ENCODE measurements at regions not wholly inside any gene's neighbourhood (a gene's known extent, or its start where the extent isn't known, plus 50 kb on each side); places are given as distances from the start of the nearest gene placed in this dataset.

- DNase-seq (ENCODE audit: low read depth) = no peak
- no peak overlapping the region for H3K4me3 ChIP-seq (ENCODE audit: control insufficient read depth, low read depth, low read length)
- TF ChIP-seq, protein P1, sequence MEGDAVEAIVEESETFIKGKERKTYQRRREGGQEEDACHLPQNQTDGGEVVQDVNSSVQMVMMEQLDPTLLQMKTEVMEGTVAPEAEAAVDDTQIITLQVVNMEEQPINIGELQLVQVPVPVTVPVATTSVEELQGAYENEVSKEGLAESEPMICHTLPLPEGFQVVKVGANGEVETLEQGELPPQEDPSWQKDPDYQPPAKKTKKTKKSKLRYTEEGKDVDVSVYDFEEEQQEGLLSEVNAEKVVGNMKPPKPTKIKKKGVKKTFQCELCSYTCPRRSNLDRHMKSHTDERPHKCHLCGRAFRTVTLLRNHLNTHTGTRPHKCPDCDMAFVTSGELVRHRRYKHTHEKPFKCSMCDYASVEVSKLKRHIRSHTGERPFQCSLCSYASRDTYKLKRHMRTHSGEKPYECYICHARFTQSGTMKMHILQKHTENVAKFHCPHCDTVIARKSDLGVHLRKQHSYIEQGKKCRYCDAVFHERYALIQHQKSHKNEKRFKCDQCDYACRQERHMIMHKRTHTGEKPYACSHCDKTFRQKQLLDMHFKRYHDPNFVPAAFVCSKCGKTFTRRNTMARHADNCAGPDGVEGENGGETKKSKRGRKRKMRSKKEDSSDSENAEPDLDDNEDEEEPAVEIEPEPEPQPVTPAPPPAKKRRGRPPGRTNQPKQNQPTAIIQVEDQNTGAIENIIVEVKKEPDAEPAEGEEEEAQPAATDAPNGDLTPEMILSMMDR (conservative IDR thresholded peaks at IDR 0.05; ENCODE audit: control insufficient read depth, insufficient read depth, low read depth, low read length) = no peak
Observed at GRCh38 chr1:64357422-64357821, 112.5 kb upstream of the CACHD1 start.

- TF ChIP-seq, protein P1 (conservative IDR thresholded peaks at IDR 0.05; ENCODE audit: control insufficient read depth, insufficient read depth, low read depth, low read length) = no peak
- no peak for DNase-seq (ENCODE audit: low read depth)
- no peak overlapping the region for H3K4me3 ChIP-seq (ENCODE audit: control insufficient read depth, low read depth, low read length)
Observed at GRCh38 chr1:64358692-64359091, 111.2 kb upstream of the CACHD1 start.

- TF ChIP-seq, protein P1 (conservative IDR thresholded peaks at IDR 0.05; ENCODE audit: control insufficient read depth, insufficient read depth, low read depth, low read length) = no peak
- DNase-seq (ENCODE audit: low read depth) = no peak
- no peak overlapping the region for H3K4me3 ChIP-seq (ENCODE audit: control insufficient read depth, low read depth, low read length)
Observed at GRCh38 chr1:64361974-64362373, 108.0 kb upstream of the CACHD1 start.

DNA sequence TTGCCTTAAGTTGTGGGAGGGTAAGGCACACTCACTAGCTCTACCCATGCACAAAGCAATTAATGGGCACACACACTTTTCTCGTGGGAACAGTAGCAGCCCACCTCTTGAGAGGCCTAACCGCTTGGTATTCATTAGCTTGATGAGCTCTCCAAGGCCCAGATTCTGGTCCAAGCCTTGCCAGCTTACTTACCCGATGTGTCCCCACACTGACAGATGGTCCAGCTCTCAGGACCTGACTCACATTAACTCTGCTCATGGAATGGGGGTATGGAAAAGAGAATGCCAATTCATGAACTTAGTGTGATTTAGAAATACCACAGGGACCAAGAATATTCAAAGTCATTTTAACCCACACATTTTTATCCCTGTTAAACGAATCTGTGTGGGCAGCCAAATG, 106.8 kb upstream of the CACHD1 start:
- no peak overlapping the region for H3K4me3 ChIP-seq (ENCODE audit: control insufficient read depth, low read depth, low read length)
- DNase-seq (ENCODE audit: low read depth) = no peak
- TF ChIP-seq, protein P1 (conservative IDR thresholded peaks at IDR 0.05; ENCODE audit: control insufficient read depth, insufficient read depth, low read depth, low read length) = no peak

DNA sequence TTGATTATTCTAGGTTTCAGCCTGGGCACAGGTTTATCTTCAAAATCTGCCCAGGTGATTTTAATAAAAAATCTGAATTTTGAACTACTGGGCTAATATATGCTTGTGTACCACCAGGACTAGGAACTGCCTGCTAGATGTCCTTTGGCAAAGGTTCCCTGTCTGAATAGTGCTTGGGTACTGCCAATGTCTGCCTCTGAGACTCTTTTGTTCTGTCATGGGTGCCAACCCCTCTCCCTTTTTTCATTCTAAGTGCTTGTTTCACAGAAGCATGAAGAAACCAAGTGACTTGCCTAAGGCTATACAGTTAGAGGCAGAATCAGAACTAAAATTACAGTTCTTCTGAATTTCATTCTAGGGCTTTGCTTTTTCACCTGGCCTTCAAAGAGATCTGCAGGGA, 106.3 kb upstream of the CACHD1 start:
- H3K4me3 ChIP-seq (ENCODE audit: control insufficient read depth, low read depth, low read length) = no peak overlapping the region
- TF ChIP-seq, protein P1 (conservative IDR thresholded peaks at IDR 0.05; ENCODE audit: control insufficient read depth, insufficient read depth, low read depth, low read length) = no peak
- DNase-seq (ENCODE audit: low read depth) = no peak

- H3K4me3 ChIP-seq (ENCODE audit: control insufficient read depth, low read depth, low read length) = no peak overlapping the region
- TF ChIP-seq, protein P1 (conservative IDR thresholded peaks at IDR 0.05; ENCODE audit: control insufficient read depth, insufficient read depth, low read depth, low read length) = no peak
- no peak for DNase-seq (ENCODE audit: low read depth)
Observed at GRCh38 chr1:64366821-64367220, 103.1 kb upstream of the CACHD1 start.

GRCh38 chr1:64368344-64368743, 101.6 kb upstream of the CACHD1 start:
- TF ChIP-seq, protein P1 (conservative IDR thresholded peaks at IDR 0.05; ENCODE audit: control insufficient read depth, insufficient read depth, low read depth, low read length) = no peak
- no peak overlapping the region for H3K4me3 ChIP-seq (ENCODE audit: control insufficient read depth, low read depth, low read length)
- no peak for DNase-seq (ENCODE audit: low read depth)
